ENCODE measurements at regions not wholly inside any gene's neighbourhood (a gene's known extent, or its start where the extent isn't known, plus 50 kb on each side); places are given as distances from the start of the nearest gene placed in this dataset.

- no peak for DNase-seq
- TF ChIP-seq, protein P1, sequence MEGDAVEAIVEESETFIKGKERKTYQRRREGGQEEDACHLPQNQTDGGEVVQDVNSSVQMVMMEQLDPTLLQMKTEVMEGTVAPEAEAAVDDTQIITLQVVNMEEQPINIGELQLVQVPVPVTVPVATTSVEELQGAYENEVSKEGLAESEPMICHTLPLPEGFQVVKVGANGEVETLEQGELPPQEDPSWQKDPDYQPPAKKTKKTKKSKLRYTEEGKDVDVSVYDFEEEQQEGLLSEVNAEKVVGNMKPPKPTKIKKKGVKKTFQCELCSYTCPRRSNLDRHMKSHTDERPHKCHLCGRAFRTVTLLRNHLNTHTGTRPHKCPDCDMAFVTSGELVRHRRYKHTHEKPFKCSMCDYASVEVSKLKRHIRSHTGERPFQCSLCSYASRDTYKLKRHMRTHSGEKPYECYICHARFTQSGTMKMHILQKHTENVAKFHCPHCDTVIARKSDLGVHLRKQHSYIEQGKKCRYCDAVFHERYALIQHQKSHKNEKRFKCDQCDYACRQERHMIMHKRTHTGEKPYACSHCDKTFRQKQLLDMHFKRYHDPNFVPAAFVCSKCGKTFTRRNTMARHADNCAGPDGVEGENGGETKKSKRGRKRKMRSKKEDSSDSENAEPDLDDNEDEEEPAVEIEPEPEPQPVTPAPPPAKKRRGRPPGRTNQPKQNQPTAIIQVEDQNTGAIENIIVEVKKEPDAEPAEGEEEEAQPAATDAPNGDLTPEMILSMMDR (conservative IDR thresholded peaks at IDR 0.05) = no peak
Measured at GRCh38 chrX:46407036-46407752, 138.0 kb downstream of the ZNF674 start.

More at GRCh38 chrX:46407036-46407752, 138.0 kb downstream of the ZNF674 start:
- Histone ChIP-seq H3K23me2 (ENCODE audit: insufficient read length, low read depth, low read length, poor library complexity, severe bottlenecking) (no peaks in the 10 kb centered on the region), H3K4ac (ENCODE audit: low read depth, low read length) (no peak overlapping the region), H3K27ac (ENCODE audit: insufficient read length, low read depth, low read length) (no peak overlapping the region), H4K20me1 (ENCODE audit: control insufficient read depth, insufficient read depth, insufficient read length) (no peaks in the 10 kb centered on the region), H2BK15ac (ENCODE audit: low read depth, low read length) (no peak overlapping the region), H3K14ac (ENCODE audit: insufficient read depth, low read length) (no peak overlapping the region), H2BK5ac (ENCODE audit: insufficient read length, low read length) (no peak overlapping the region), H3K9me3 (ENCODE audit: control insufficient read depth, low read depth, low read length) (no peaks in the 10 kb centered on the region), H3K79me2 (ENCODE audit: insufficient read depth, low read length) (no peaks in the 10 kb centered on the region), H2BK120ac (ENCODE audit: low read depth, low read length, poor library complexity, severe bottlenecking) (no peak overlapping the region), H3K4me1 (ENCODE audit: insufficient read depth, low read length) (no peaks in the 10 kb centered on the region), H3K79me1 (ENCODE audit: insufficient read depth, low read depth, low read length, poor library complexity, severe bottlenecking) (no peaks in the 10 kb centered on the region), H2BK20ac (ENCODE audit: low read depth, low read length, poor library complexity, severe bottlenecking) (no peak overlapping the region), H3K27me3 (ENCODE audit: insufficient read depth, low read length) (no peaks in the 10 kb centered on the region), H2AK5ac (ENCODE audit: insufficient read length, low read length) (no peak overlapping the region), H2BK12ac (ENCODE audit: insufficient read length, low read depth, low read length) (no peak overlapping the region), H3K9ac (ENCODE audit: extremely low read depth, insufficient read length, low read length) (no peak overlapping the region), H2AFZ (ENCODE audit: low read length) (no peak overlapping the region), H4K91ac (ENCODE audit: insufficient read length, low read depth, low read length) (no peak overlapping the region), H4K5ac (ENCODE audit: insufficient read length, low read depth, low read length) (no peak overlapping the region), H3K18ac (ENCODE audit: insufficient read length, low read depth, low read length) (no peak overlapping the region), H3K56ac (ENCODE audit: insufficient read length, low read depth, low read length) (no peak overlapping the region), H3K23ac (ENCODE audit: insufficient read length, low read depth, low read length) (no peak overlapping the region), H3T11ph (ENCODE audit: low read length) (no peak overlapping the region), H4K8ac (replicated peaks; ENCODE audit: insufficient read length, low read depth, low read length) (no peak overlapping the region), H3K4me2 (ENCODE audit: insufficient read depth, insufficient read length, low read length) (no peak overlapping the region)
- Mint-ChIP-seq H3K9me3 (peaks cover 49 to 52% of the 10 kb centered on the region in 2 experiments), H3K36me3 (ENCODE audit: insufficient read depth in 1 of 3, low read depth in 3 of 3) (no peaks in the 10 kb centered on the region; a peak in 1 of 7 replicates), H3K4me3 (no peak overlapping the region), H3K4me1 (0 out of 4 replicates have a peak, but pooled peaks cover 0 to 2% of the 10 kb centered on the region in 2 experiments), H3K27me3 (ENCODE audit: low read depth) (no peaks in the 10 kb centered on the region), H3K27ac (no peak overlapping the region)
- no CpG with 5 or more reads among the region's 6 CpGs for whole genome bisulfite sequencing (ENCODE audit: extremely low coverage, insufficient read length, low lambda C conversion rate)
